ENCODE measurements at regions not wholly inside any gene's neighbourhood (a gene's known extent, or its start where the extent isn't known, plus 50 kb on each side); places are given as distances from the start of the nearest gene placed in this dataset.

GRCh38 chr11:21659961-21660360 is 532.9 kb upstream of the ANO5 start:
- TF ChIP-seq CTCF (IDR thresholded peaks at IDR 0.05), result no peak

DNA sequence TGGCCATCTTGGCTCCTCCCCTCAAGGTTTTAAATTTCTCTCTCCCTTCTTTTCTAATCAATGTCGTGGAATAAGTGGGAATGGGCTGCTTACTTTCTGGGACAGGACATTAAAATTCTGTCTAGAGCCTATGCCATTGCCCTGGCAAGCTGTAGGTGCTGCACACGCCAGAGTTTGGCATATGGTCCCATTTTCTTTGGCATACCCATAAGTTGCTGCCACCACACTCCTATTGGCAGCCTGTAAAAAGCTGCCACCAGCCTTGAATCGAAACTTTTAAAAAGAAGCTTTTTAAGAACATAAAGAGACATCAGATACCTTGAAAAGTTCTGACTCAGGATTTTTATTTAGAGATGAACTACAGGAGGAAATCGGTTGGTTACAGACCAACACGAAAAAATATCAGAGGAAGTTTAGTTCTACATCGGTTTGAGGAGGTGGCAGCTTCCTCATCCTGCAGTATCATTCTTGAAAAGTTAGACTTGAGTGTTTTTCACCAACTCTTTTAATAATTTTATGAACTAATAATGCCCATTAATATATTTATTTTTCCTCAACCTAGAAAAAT is 517.8 kb upstream of the ANO5 start:
- TF ChIP-seq CTCF (IDR thresholded peaks at IDR 0.05), result no peak

- TF ChIP-seq CTCF (IDR thresholded peaks at IDR 0.05), result no peak
Observed at GRCh38 chr11:21687643-21688042, 505.2 kb upstream of the ANO5 start.

- no peak for TF ChIP-seq CTCF (IDR thresholded peaks at IDR 0.05)
Observed at GRCh38 chr11:21704539-21704938, 488.3 kb upstream of the ANO5 start.

DNA sequence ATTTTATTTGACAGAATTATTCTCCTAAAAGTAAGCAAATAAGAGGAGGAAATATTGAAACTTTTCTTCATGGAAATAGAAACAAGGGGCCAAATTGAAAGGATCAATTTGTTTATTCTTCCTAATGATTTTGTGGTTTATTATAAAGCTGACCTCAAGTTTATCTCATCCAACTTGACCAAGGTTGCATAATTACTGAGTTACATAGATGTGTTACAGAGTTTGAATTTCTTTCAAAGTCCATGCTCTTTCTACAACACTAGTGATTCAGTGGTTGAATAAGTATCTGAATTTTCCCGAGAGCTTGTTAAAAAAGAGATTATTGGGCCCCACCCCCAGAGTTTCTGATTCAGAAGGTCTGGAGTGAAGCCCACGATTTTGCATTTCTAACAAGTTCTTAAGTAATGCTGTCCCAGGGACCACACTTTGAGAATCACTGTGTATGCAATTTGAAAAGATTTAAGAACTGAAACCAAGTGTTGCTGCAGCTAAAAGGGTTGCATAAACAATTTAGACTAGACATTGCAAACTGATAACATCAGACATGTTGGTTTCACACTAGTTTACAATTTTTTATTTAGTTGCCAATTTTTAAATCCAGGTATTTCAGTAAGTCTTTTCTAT is 485.7 kb upstream of the ANO5 start:
- no peak for TF ChIP-seq CTCF (IDR thresholded peaks at IDR 0.05)

- no peak for TF ChIP-seq CTCF (IDR thresholded peaks at IDR 0.05)
Observed at GRCh38 chr11:21710809-21711208, 482.1 kb upstream of the ANO5 start.

- TF ChIP-seq CTCF (IDR thresholded peaks at IDR 0.05), result no peak
Observed at GRCh38 chr11:21711341-21711740, 481.5 kb upstream of the ANO5 start.

DNA sequence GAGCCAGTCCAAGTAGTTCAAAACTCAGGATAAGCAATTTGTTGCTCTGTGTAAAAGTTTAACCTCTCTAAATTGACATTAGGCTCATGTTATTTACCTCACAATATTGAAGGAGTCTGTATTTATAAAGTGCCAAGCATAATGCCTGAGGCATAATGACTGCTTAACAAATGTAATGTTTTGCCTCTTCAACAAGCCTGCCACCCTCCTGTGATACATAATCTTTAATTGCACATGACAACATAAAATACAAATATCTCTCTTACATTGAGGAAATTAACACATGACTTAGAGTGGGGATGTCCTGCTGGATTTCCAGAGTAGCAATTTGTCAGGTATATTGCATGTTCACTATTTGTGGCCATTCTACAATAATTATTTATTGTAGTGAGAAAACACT is 469.2 kb upstream of the ANO5 start:
- TF ChIP-seq CTCF (IDR thresholded peaks at IDR 0.05), result no peak

Measured in LNCAP (cell line).